HG02970 (cell line): ENCODE measurements at regions not wholly inside any gene's neighbourhood (a gene's known extent, or its start where the extent isn't known, plus 50 kb on each side); places are given as distances from the start of the nearest gene placed in this dataset.
"Not testable (repeated sequence)": the region's sequence is repeated elsewhere in the genome, so short reads cannot be mapped to it uniquely, and the experiment has no call there.

ENCODE experiments used
- ATAC-seq: cut with Tn5 transposase; IDR thresholded peaks from one replicate; pipeline ENCODE4 v1.9.1; 2021; ENCODE audit warnings: mild to moderate bottlenecking, moderate library complexity, moderate number of reproducible peaks; ENCODE audit not compliant: unreplicated experiment, low FRiP score

- ATAC-seq, result no peak
Observed at GRCh38 chr12:31828071-31828470, 99.2 kb upstream of the AMN1 start.

- no peak for ATAC-seq
Observed at GRCh38 chr12:31822761-31823160, 93.9 kb upstream of the AMN1 start.

- ATAC-seq, result no peak
Observed at GRCh38 chr12:31821484-31821883, 92.7 kb upstream of the AMN1 start.

- ATAC-seq, result no peak
Observed at GRCh38 chr12:31820832-31821231, 92.0 kb upstream of the AMN1 start.

- no peak for ATAC-seq
Observed at GRCh38 chr12:31819427-31819826, 90.6 kb upstream of the AMN1 start.

GRCh38 chr12:31818623-31819268, 89.9 kb upstream of the AMN1 start:
- no peak for ATAC-seq

GRCh38 chr12:31817120-31817519, 88.3 kb upstream of the AMN1 start:
- no peak for ATAC-seq

- ATAC-seq, result no peak
Observed at GRCh38 chr12:31815096-31815495, 86.3 kb upstream of the AMN1 start.

GRCh38 chr12:31813305-31813704, 84.5 kb upstream of the AMN1 start:
- ATAC-seq, result no peak

GRCh38 chr12:31807773-31808097, 78.9 kb upstream of the AMN1 start:
- ATAC-seq, result no peak

GRCh38 chr12:31807081-31807772, 78.4 kb upstream of the AMN1 start:
- not testable (repeated sequence) for ATAC-seq

- ATAC-seq, result not testable (repeated sequence)
Observed at GRCh38 chr12:31805681-31806080, 76.9 kb upstream of the AMN1 start.

- not testable (repeated sequence) for ATAC-seq
Observed at GRCh38 chr12:31804707-31805106, 75.9 kb upstream of the AMN1 start.

- no peak for ATAC-seq
Observed at GRCh38 chr12:31804185-31804504, 75.3 kb upstream of the AMN1 start.

- ATAC-seq, result no peak
Observed at GRCh38 chr12:31803306-31804184, 74.7 kb upstream of the AMN1 start.

- no peak for ATAC-seq
Observed at GRCh38 chr12:31801872-31802271, 73.1 kb upstream of the AMN1 start.

- no peak for ATAC-seq
Observed at GRCh38 chr12:31797230-31797872, 68.5 kb upstream of the AMN1 start.

GRCh38 chr12:31796270-31796951, 67.6 kb upstream of the AMN1 start:
- ATAC-seq, result no peak

- ATAC-seq, result no peak
Observed at GRCh38 chr12:31794745-31795144, 65.9 kb upstream of the AMN1 start.

- not testable (repeated sequence) for ATAC-seq
Observed at GRCh38 chr12:31791265-31791664, 62.4 kb upstream of the AMN1 start.

- no peak for ATAC-seq
Observed at GRCh38 chr12:31790759-31791158, 61.9 kb upstream of the AMN1 start.
